Spleen (tissue), 7 donors: ENCODE measurements at regions not wholly inside any gene's neighbourhood (a gene's known extent, or its start where the extent isn't known, plus 50 kb on each side); places are given as distances from the start of the nearest gene placed in this dataset.

ENCODE experiments used
- CTCF ChIP-seq, 11 experiments: fragments of 200-600 bp in 7 of 11; fragments of 450-650 bp in 4 of 11; sonication (generic) in 4 of 11; IDR thresholded peaks in 8 of 11; conservative IDR thresholded peaks in 3 of 11; 1 replicate in 7 of 11; 2 replicates in 4 of 11; pipeline versions ENCODE4 v1.4.0 to v1.8.0; 2016 to 2021; ENCODE audit warnings: antibody characterized with exemption in 11 of 11, inconsistent platforms in 4 of 11, mild to moderate bottlenecking in 1 of 11
- POLR2A ChIP-seq, 3 donors: fragments of 450-650 bp; IDR thresholded peaks; one replicate each; pipeline ENCODE4 v1.5.1; 2017; ENCODE audit warnings: antibody characterized with exemption in 3 of 3, mild to moderate bottlenecking in 1 of 3
- POLR2AphosphoS5 ChIP-seq, 3 donors: sonication (generic); formaldehyde crosslinking; IDR thresholded peaks; one replicate each; pipeline ENCODE4 v1.5.1; 2017; ENCODE audit warnings: antibody characterized with exemption in 3 of 3
- donor health status: DM: no; HTN: no; CAD: no; lungs with moderate emphysema.
- donor health status: DM: no; HTN: no; CAD: no.
- donor health status: DM: no; HTN: no; CAD: no.

- TF ChIP-seq CTCF (IDR thresholded peaks at IDR 0.05 in 8 of 11, conservative IDR thresholded peaks at IDR 0.05 in 3 of 11) (no peak), POLR2AphosphoS5 (IDR thresholded peaks at IDR 0.05) (no peak), POLR2A (IDR thresholded peaks at IDR 0.05) (no peak)
These were observed 1763.0 kb upstream of the C9orf72 start for GRCh38 chr9:29336281-29336680.
